Prostate gland (tissue), 2 donors: ENCODE measurements at regions not wholly inside any gene's neighbourhood (a gene's known extent, or its start where the extent isn't known, plus 50 kb on each side); places are given as distances from the start of the nearest gene placed in this dataset.

Experiments used
- CTCF ChIP-seq, 4 experiments: fragments of 200-600 bp in 2 of 4; fragments of 450-650 bp in 2 of 4; sonication (generic) in 2 of 4; IDR thresholded peaks; 1 replicate in 3 of 4; 2 replicates in 1 of 4; pipeline ENCODE4 v1.5.1; 2016 to 2019; ENCODE audit warnings: antibody characterized with exemption in 4 of 4, mild to moderate bottlenecking in 2 of 4, moderate library complexity in 2 of 4
- POLR2AphosphoS5 ChIP-seq: sonication (generic); formaldehyde crosslinking; IDR thresholded peaks from one replicate; pipeline ENCODE4 v1.6.1; 2017; ENCODE audit warnings: antibody characterized with exemption

- TF ChIP-seq CTCF (IDR thresholded peaks at IDR 0.05) = no peak
- TF ChIP-seq POLR2AphosphoS5 = no peak
Observed at GRCh38 chr10:125266541-125266940, 106.2 kb upstream of the CTBP2 start.
